ENCODE measurements at regions not wholly inside any gene's neighbourhood (a gene's known extent, or its start where the extent isn't known, plus 50 kb on each side); places are given as distances from the start of the nearest gene placed in this dataset.

DNA sequence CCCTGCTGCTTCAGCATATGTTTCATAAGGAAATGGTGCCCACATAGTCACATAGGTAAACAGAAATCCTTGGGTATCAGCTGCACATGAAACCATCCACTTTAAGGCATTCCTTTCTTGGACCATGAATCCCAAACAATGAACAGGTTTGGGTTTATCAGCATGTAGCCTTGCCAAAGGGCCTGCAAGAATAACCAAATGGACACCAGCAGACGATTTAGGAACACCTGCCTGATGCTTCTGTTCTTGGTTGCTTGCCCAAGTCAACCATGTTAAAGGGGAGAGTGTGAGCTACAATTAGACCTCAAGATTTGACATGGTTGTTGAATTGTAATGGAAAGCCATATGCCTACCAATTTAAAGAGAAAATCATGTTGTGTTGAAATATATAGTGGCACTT lies 1342.7 kb upstream of the PIK3C3 start:
- H3K4me2 ChIP-seq = no peak overlapping the region
- H3K4me1 ChIP-seq (ENCODE audit: low read depth, poor library complexity, severe bottlenecking) = no peaks in the 10 kb centered on the region
- H3K79me2 ChIP-seq (ENCODE audit: insufficient read depth, low read depth) = no peaks in the 10 kb centered on the region
- no peak overlapping the region for H2AFZ ChIP-seq (ENCODE audit: low read depth)
- no peaks in the 10 kb centered on the region for H3K27me3 ChIP-seq (ENCODE audit: insufficient read depth, low read depth)
- TF ChIP-seq, protein P1, sequence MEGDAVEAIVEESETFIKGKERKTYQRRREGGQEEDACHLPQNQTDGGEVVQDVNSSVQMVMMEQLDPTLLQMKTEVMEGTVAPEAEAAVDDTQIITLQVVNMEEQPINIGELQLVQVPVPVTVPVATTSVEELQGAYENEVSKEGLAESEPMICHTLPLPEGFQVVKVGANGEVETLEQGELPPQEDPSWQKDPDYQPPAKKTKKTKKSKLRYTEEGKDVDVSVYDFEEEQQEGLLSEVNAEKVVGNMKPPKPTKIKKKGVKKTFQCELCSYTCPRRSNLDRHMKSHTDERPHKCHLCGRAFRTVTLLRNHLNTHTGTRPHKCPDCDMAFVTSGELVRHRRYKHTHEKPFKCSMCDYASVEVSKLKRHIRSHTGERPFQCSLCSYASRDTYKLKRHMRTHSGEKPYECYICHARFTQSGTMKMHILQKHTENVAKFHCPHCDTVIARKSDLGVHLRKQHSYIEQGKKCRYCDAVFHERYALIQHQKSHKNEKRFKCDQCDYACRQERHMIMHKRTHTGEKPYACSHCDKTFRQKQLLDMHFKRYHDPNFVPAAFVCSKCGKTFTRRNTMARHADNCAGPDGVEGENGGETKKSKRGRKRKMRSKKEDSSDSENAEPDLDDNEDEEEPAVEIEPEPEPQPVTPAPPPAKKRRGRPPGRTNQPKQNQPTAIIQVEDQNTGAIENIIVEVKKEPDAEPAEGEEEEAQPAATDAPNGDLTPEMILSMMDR (conservative IDR thresholded peaks at IDR 0.05; ENCODE audit: low read depth, low read length) = no peak
- H3K9ac ChIP-seq = no peak overlapping the region
- H3K27ac ChIP-seq = no peak overlapping the region
- H3K36me3 ChIP-seq (ENCODE audit: insufficient read depth) = no peaks in the 10 kb centered on the region
- H3K4me3 ChIP-seq (IDR thresholded peaks at IDR 0.05; ENCODE audit: insufficient read depth, low read depth, low read length) = no peak overlapping the region
- H4K20me1 ChIP-seq (ENCODE audit: insufficient read depth) = no peaks in the 10 kb centered on the region

- Histone ChIP-seq H3K27ac (no peak overlapping the region), H3K4me2 (no peak overlapping the region), H3K9ac (no peak overlapping the region), H3K27me3 (ENCODE audit: insufficient read depth, low read depth) (no peaks in the 10 kb centered on the region), H3K36me3 (ENCODE audit: insufficient read depth) (no peaks in the 10 kb centered on the region), H3K79me2 (ENCODE audit: insufficient read depth, low read depth) (no peaks in the 10 kb centered on the region), H3K4me1 (ENCODE audit: low read depth, poor library complexity, severe bottlenecking) (no peaks in the 10 kb centered on the region), H3K4me3 (IDR thresholded peaks at IDR 0.05; ENCODE audit: insufficient read depth, low read depth, low read length) (no peak overlapping the region), H4K20me1 (ENCODE audit: insufficient read depth) (no peaks in the 10 kb centered on the region), H2AFZ (ENCODE audit: low read depth) (no peak overlapping the region)
- TF ChIP-seq, protein P1 (conservative IDR thresholded peaks at IDR 0.05; ENCODE audit: low read depth, low read length) = no peak
These were observed 1346.8 kb upstream of the PIK3C3 start for GRCh38 chr18:40608226-40608625.

- Histone ChIP-seq H3K36me3 (ENCODE audit: insufficient read depth) (no peaks in the 10 kb centered on the region), H3K4me1 (ENCODE audit: low read depth, poor library complexity, severe bottlenecking) (no peaks in the 10 kb centered on the region), H3K27ac (no peak overlapping the region), H4K20me1 (ENCODE audit: insufficient read depth) (no peaks in the 10 kb centered on the region), H3K27me3 (ENCODE audit: insufficient read depth, low read depth) (no peaks in the 10 kb centered on the region), H3K4me2 (no peak overlapping the region), H3K9ac (no peak overlapping the region), H3K4me3 (IDR thresholded peaks at IDR 0.05; ENCODE audit: insufficient read depth, low read depth, low read length) (no peak overlapping the region), H3K79me2 (ENCODE audit: insufficient read depth, low read depth) (no peaks in the 10 kb centered on the region), H2AFZ (ENCODE audit: low read depth) (no peak overlapping the region)
- TF ChIP-seq, protein P1 (conservative IDR thresholded peaks at IDR 0.05; ENCODE audit: low read depth, low read length) = no peak
These were observed 1347.4 kb upstream of the PIK3C3 start for GRCh38 chr18:40607542-40608148.

GRCh38 chr18:40606996-40607395 lies 1348.0 kb upstream of the PIK3C3 start:
- Histone ChIP-seq H3K4me2 (no peak overlapping the region), H3K27ac (no peak overlapping the region), H2AFZ (ENCODE audit: low read depth) (no peak overlapping the region), H3K27me3 (ENCODE audit: insufficient read depth, low read depth) (no peaks in the 10 kb centered on the region), H3K36me3 (ENCODE audit: insufficient read depth) (no peaks in the 10 kb centered on the region), H4K20me1 (ENCODE audit: insufficient read depth) (no peaks in the 10 kb centered on the region), H3K79me2 (ENCODE audit: insufficient read depth, low read depth) (no peaks in the 10 kb centered on the region), H3K4me1 (ENCODE audit: low read depth, poor library complexity, severe bottlenecking) (no peaks in the 10 kb centered on the region), H3K9ac (no peak overlapping the region), H3K4me3 (IDR thresholded peaks at IDR 0.05; ENCODE audit: insufficient read depth, low read depth, low read length) (no peak overlapping the region)
- TF ChIP-seq, protein P1 (conservative IDR thresholded peaks at IDR 0.05; ENCODE audit: low read depth, low read length) = no peak
